Testis (tissue), 2 donors: ENCODE measurements at regions not wholly inside any gene's neighbourhood (a gene's known extent, or its start where the extent isn't known, plus 50 kb on each side); places are given as distances from the start of the nearest gene placed in this dataset.

Experiments used
- POLR2A ChIP-seq: fragments of 450-650 bp; IDR thresholded peaks from one replicate; pipeline ENCODE4 v1.6.1; 2017; ENCODE audit warnings: antibody characterized with exemption, mild to moderate bottlenecking, moderate library complexity
- TF ChIP-seq, protein P1 (sequence below), 3 experiments: fragments of 450-650 bp in 2 of 3; fragments of 200-600 bp in 1 of 3; sonication (generic) in 1 of 3; IDR thresholded peaks; one replicate each; pipeline ENCODE4 v1.5.1; 2016 to 2019; ENCODE audit warnings: antibody characterized with exemption in 3 of 3, mild to moderate bottlenecking in 2 of 3, moderate library complexity in 1 of 3

DNA sequence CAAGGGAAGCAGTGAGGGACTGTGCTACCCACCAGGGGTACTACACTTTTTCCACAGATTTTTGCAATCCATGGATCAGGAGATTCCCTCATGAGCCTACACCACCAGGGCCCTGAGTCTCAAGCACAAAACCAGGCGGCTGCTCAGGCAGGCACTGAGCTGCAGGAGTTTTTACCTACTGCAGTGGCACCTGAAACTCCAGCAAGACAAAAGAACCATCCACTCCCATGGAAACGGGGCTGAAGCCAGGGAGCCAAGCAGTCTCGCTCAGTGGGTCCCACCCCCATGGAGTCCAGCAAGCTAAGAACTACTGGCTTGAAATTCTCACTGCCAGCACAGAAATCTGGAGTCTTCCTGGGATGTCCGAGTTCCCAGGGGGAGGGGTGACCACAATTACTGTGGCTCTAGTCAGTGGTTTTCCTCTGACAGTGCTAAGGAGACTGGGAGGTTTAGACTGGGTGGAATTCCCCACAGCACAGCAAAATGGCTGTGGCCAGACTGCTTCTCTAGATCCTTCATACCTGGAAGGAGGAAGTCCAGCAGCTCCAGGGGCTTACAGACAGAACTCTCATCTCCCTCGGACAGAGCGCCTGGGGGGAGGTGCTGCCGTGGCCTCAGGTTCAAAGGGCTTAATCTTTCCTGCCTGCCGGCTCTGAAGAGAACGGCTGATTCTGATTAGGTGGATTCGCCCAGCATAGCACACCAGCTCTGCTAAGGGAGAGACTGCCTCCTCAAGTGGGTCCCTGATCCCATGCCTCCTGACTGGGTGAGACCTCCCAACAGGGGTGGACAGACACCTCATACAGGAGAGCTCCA lies 437.8 kb downstream of the LTN1 start:
- TF ChIP-seq, protein P1, sequence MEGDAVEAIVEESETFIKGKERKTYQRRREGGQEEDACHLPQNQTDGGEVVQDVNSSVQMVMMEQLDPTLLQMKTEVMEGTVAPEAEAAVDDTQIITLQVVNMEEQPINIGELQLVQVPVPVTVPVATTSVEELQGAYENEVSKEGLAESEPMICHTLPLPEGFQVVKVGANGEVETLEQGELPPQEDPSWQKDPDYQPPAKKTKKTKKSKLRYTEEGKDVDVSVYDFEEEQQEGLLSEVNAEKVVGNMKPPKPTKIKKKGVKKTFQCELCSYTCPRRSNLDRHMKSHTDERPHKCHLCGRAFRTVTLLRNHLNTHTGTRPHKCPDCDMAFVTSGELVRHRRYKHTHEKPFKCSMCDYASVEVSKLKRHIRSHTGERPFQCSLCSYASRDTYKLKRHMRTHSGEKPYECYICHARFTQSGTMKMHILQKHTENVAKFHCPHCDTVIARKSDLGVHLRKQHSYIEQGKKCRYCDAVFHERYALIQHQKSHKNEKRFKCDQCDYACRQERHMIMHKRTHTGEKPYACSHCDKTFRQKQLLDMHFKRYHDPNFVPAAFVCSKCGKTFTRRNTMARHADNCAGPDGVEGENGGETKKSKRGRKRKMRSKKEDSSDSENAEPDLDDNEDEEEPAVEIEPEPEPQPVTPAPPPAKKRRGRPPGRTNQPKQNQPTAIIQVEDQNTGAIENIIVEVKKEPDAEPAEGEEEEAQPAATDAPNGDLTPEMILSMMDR (IDR thresholded peaks at IDR 0.05): no peak
- TF ChIP-seq POLR2A: no peak
